Astrocyte (in vitro differentiated cells and primary cell): ENCODE measurements at regions not wholly inside any gene's neighbourhood (a gene's known extent, or its start where the extent isn't known, plus 50 kb on each side); places are given as distances from the start of the nearest gene placed in this dataset.

Experiments used
- DNase-seq: peaks from one replicate; pipeline ENCODE4 v3.0.0-alpha.2; 2010; ENCODE audit warnings: low read depth
- FAIRE-seq: peaks from 2 replicates; lab custom pipeline; 2011; peaks lifted over from hg19 to GRCh38; lab: Jason Lieb, UNC
- H2AFZ ChIP-seq: 2 replicates; pipeline ENCODE4 v1.6.0; 2012; ENCODE audit warnings: low read depth, low read length, inconsistent platforms
- H3K27ac ChIP-seq: 2 replicates; pipeline ENCODE4 v1.5.1; 2011; ENCODE audit warnings: low read depth, low read length, inconsistent platforms
- H3K27me3 ChIP-seq: 2 replicates; pipeline ENCODE4 v1.6.0; 2011; ENCODE audit warnings: low read length, inconsistent platforms; ENCODE audit not compliant: insufficient read depth
- H3K36me3 ChIP-seq: 2 replicates; pipeline ENCODE4 v1.5.1; 2011; ENCODE audit warnings: low read length, inconsistent platforms; ENCODE audit not compliant: insufficient read depth
- H3K4me1 ChIP-seq: 2 replicates; pipeline ENCODE4 v1.5.1; 2011; ENCODE audit warnings: low read length, inconsistent platforms; ENCODE audit not compliant: insufficient read depth
- H3K4me2 ChIP-seq: 2 replicates; pipeline ENCODE4 v1.6.0; 2012; ENCODE audit warnings: low read length, inconsistent platforms
- H3K4me3 ChIP-seq: 2 replicates; pipeline ENCODE4 v1.5.1; 2011; ENCODE audit warnings: low read depth, mild to moderate bottlenecking, low read length, inconsistent platforms; ENCODE audit not compliant: insufficient read depth
- H3K79me2 ChIP-seq: 2 replicates; pipeline ENCODE4 v1.6.0; 2012; ENCODE audit warnings: mild to moderate bottlenecking, low read length, inconsistent platforms; ENCODE audit not compliant: insufficient read depth
- H3K9ac ChIP-seq: 2 replicates; pipeline ENCODE4 v1.6.0; 2012; ENCODE audit warnings: mild to moderate bottlenecking, low read length, inconsistent platforms
- H3K9me3 ChIP-seq: 2 replicates; pipeline ENCODE4 v1.5.1; 2012; ENCODE audit warnings: low read depth, mild to moderate bottlenecking, low read length, inconsistent platforms; ENCODE audit not compliant: insufficient read depth
- H4K20me1 ChIP-seq: 2 replicates; pipeline ENCODE4 v1.6.0; 2012; ENCODE audit warnings: low read length, inconsistent platforms; ENCODE audit not compliant: insufficient read depth
- H3K27ac Mint-ChIP-seq: one replicate; pipeline ENCODE4 v1.8.0; 2021; ENCODE audit warnings: mild to moderate bottlenecking, mixed read lengths; ENCODE audit not compliant: unreplicated experiment
- H3K27me3 Mint-ChIP-seq: one replicate; pipeline ENCODE4 v1.8.0; 2021; ENCODE audit warnings: low read depth, mixed read lengths; ENCODE audit not compliant: unreplicated experiment
- H3K36me3 Mint-ChIP-seq: one replicate; pipeline ENCODE4 v1.8.0; 2021; ENCODE audit warnings: low read depth, mixed read lengths; ENCODE audit not compliant: unreplicated experiment
- H3K4me1 Mint-ChIP-seq: one replicate; pipeline ENCODE4 v1.8.0; 2021; ENCODE audit warnings: low read depth, mixed read lengths; ENCODE audit not compliant: unreplicated experiment
- H3K4me3 Mint-ChIP-seq: one replicate; pipeline ENCODE4 v1.8.0; 2021; ENCODE audit warnings: mild to moderate bottlenecking, moderate library complexity, mixed read lengths; ENCODE audit not compliant: unreplicated experiment
- H3K9me3 Mint-ChIP-seq: one replicate; pipeline ENCODE4 v1.8.0; 2021; ENCODE audit warnings: mild to moderate bottlenecking, mixed read lengths; ENCODE audit not compliant: unreplicated experiment
- EZH2 ChIP-seq: IDR thresholded peaks from 2 replicates; pipeline ENCODE4 v1.6.1; 2012; ENCODE audit warnings: mild to moderate bottlenecking, low read length, inconsistent platforms; ENCODE audit not compliant: insufficient read depth
- TF ChIP-seq, protein P1 (sequence below): IDR thresholded peaks from 2 replicates; pipeline ENCODE4 v1.5.1; 2011; ENCODE audit warnings: low read depth, mild to moderate bottlenecking, inconsistent platforms, low read length, moderate library complexity; ENCODE audit not compliant: insufficient read depth

DNA sequence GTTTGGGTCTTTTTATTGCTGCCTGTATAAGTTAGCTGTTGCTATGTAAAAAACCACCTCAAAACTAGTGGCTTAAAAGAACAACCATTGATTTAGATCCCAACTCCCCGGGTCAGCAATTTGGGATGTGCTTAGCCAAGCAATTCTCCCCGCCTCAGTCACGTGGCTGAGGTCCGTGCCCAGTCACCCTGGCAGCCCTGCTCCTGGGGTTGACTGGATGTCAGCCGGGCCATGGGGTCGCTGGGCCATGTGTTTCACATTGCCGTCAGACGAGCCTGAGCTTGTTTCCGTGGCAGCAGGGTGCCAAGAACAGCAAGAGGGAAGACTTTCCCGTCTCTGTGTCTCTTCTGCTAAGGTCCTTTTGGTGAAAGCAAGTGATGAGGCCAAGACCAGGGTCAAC lies 345.7 kb upstream of the FAT1 start:
- Histone ChIP-seq H4K20me1 (no peaks in the 10 kb centered on the region), H3K79me2 (no peaks in the 10 kb centered on the region), H3K27ac (no peak overlapping the region), H3K9ac (no peak overlapping the region), H3K36me3 (no peaks in the 10 kb centered on the region), H2AFZ (no peak overlapping the region), H3K4me1 (no peaks in the 10 kb centered on the region), H3K27me3 (no peaks in the 10 kb centered on the region), H3K4me2 (no peak overlapping the region), H3K4me3 (no peak overlapping the region), H3K9me3 (no peaks in the 10 kb centered on the region)
- Mint-ChIP-seq H3K27ac (no peak overlapping the region), H3K27me3 (peaks cover 6% of the 10 kb centered on the region), H3K4me3 (no peak overlapping the region), H3K36me3 (no peaks in the 10 kb centered on the region), H3K4me1 (no peaks in the 10 kb centered on the region), H3K9me3 (no peaks in the 10 kb centered on the region)
- FAIRE-seq, result no peak
- no peak for DNase-seq
- no peak for TF ChIP-seq EZH2
- TF ChIP-seq, protein P1, sequence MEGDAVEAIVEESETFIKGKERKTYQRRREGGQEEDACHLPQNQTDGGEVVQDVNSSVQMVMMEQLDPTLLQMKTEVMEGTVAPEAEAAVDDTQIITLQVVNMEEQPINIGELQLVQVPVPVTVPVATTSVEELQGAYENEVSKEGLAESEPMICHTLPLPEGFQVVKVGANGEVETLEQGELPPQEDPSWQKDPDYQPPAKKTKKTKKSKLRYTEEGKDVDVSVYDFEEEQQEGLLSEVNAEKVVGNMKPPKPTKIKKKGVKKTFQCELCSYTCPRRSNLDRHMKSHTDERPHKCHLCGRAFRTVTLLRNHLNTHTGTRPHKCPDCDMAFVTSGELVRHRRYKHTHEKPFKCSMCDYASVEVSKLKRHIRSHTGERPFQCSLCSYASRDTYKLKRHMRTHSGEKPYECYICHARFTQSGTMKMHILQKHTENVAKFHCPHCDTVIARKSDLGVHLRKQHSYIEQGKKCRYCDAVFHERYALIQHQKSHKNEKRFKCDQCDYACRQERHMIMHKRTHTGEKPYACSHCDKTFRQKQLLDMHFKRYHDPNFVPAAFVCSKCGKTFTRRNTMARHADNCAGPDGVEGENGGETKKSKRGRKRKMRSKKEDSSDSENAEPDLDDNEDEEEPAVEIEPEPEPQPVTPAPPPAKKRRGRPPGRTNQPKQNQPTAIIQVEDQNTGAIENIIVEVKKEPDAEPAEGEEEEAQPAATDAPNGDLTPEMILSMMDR, result no peak

DNA sequence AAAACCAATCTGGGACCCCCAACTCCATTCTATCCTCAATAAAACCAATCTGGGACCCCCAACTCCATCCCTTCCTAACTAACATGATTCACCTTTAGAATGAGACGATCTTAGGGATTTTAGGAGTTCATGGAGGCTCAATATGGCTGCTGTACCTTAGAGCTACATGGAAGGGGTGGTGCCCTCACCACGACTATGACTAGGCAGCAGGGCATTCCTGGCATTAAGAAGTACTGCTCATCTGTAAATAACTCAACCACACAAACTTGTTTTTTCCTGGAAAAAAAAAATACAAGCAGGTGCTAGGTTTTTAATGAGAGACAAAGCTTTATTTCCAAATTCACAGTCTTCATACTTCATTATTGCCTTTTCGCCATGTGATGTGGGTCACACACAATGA lies 346.5 kb upstream of the FAT1 start:
- no peaks in the 10 kb centered on the region for H3K36me3 Mint-ChIP-seq
- no peak overlapping the region for H3K4me3 ChIP-seq
- TF ChIP-seq, protein P1, result no peak
- H3K4me2 ChIP-seq, result no peak overlapping the region
- H3K9me3 ChIP-seq, result no peaks in the 10 kb centered on the region
- no peaks in the 10 kb centered on the region for H4K20me1 ChIP-seq
- H3K4me3 Mint-ChIP-seq, result no peak overlapping the region
- no peaks in the 10 kb centered on the region for H3K27me3 ChIP-seq
- no peak overlapping the region for H3K9ac ChIP-seq
- no peak overlapping the region for H3K27ac ChIP-seq
- H3K4me1 ChIP-seq, result no peaks in the 10 kb centered on the region
- H3K27me3 Mint-ChIP-seq, result peaks cover 6% of the 10 kb centered on the region
- H3K27ac Mint-ChIP-seq, result no peak overlapping the region
- H2AFZ ChIP-seq, result no peak overlapping the region
- FAIRE-seq (no peak), DNase-seq (no peak)
- H3K9me3 Mint-ChIP-seq, result no peaks in the 10 kb centered on the region
- no peaks in the 10 kb centered on the region for H3K36me3 ChIP-seq
- no peaks in the 10 kb centered on the region for H3K79me2 ChIP-seq
- H3K4me1 Mint-ChIP-seq, result no peaks in the 10 kb centered on the region

DNA sequence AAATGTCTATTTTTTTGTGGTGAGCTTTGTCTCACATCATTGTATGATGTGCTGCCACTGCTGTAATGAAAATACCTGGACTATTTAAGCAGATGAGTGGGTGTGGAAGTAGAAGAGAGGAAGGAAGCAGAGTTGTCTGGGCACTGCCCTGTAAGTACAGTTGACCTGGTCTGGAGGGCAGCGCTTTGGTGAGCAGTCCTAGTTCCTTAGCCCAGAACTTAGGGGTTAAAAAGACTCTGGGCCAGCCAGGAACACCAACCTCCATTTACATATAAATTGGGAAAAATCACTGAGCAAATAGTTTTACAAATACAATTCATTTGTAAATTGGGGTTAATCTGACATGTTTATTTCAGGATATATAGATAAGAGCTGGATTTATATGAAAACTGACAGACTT lies 347.1 kb upstream of the FAT1 start:
- H3K36me3 ChIP-seq, result no peaks in the 10 kb centered on the region
- no peaks in the 10 kb centered on the region for H3K36me3 Mint-ChIP-seq
- no peaks in the 10 kb centered on the region for H3K9me3 Mint-ChIP-seq
- H3K4me1 Mint-ChIP-seq, result no peaks in the 10 kb centered on the region
- H3K27ac ChIP-seq, result no peak overlapping the region
- no peaks in the 10 kb centered on the region for H3K9me3 ChIP-seq
- DNase-seq (no peak), FAIRE-seq (no peak)
- H3K27me3 ChIP-seq, result no peaks in the 10 kb centered on the region
- H3K79me2 ChIP-seq, result no peaks in the 10 kb centered on the region
- H3K4me3 Mint-ChIP-seq, result no peak overlapping the region
- H3K9ac ChIP-seq, result no peak overlapping the region
- no peak overlapping the region for H3K27ac Mint-ChIP-seq
- no peak overlapping the region for H3K4me2 ChIP-seq
- no peak overlapping the region for H2AFZ ChIP-seq
- no peaks in the 10 kb centered on the region for H4K20me1 ChIP-seq
- H3K4me3 ChIP-seq, result no peak overlapping the region
- no peaks in the 10 kb centered on the region for H3K4me1 ChIP-seq
- TF ChIP-seq, protein P1, result no peak
- no peak for TF ChIP-seq EZH2
- H3K27me3 Mint-ChIP-seq, result peaks cover 6% of the 10 kb centered on the region
